ENCODE measurements at regions not wholly inside any gene's neighbourhood (a gene's known extent, or its start where the extent isn't known, plus 50 kb on each side); places are given as distances from the start of the nearest gene placed in this dataset.

DNA sequence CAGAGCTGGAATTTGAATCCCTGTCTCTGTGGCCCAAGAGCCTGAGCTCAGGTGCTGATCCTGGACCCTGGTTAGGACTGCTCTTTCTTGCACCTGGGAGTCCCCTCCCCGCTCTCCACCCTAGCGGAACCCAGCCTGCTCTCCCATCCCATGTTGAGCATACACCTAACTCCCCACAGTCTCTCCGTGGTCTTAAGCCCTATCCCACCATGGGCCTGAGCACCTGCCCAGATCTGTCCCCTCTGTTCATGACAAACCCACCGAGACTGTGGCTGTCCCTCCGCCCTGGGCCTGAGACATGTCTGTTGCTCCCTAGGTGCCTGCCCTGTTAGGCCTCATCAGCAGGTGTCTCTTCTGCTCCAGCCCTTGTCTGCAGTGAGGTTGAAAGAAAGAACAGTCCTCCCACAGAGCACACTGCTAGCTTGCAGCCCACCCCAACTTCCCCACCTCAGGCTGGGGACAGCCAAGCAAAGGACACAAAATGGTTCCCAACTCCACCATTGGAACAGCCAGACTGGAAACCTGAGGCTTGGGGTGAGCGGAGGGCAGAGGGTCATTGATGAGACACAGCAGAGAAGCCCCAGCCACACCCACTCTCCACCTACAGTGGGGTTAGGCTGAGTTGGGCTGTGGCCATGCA, 118.5 kb downstream of the MATN1 start:
- H3K4me1 ChIP-seq: no peaks in the 10 kb centered on the region
- no peaks in the 10 kb centered on the region for H3K9me3 ChIP-seq
- no peak overlapping the region for H3K27ac ChIP-seq
- intact Hi-C loops (cut with DNase I; ENCODE audit: low total_unique reads): no loop called here
- peaks cover 0 to 40% (median 0%) of the 10 kb centered on the region in 7 donors for H3K27me3 ChIP-seq (replicated peaks in 1 of 7)
- H3K36me3 ChIP-seq: no peaks in the 10 kb centered on the region
- DNase-seq: no peak
- H3K4me3 ChIP-seq: no peak overlapping the region
- 78 to 88% (median 82%) methylated on average over 6 of the region's 6 CpGs for WGBS, 5 donors
- TF ChIP-seq POLR2A (IDR thresholded peaks at IDR 0.05) (no peak), POLR2AphosphoS5 (IDR thresholded peaks at IDR 0.05) (no peak)
- TF ChIP-seq, protein P1, sequence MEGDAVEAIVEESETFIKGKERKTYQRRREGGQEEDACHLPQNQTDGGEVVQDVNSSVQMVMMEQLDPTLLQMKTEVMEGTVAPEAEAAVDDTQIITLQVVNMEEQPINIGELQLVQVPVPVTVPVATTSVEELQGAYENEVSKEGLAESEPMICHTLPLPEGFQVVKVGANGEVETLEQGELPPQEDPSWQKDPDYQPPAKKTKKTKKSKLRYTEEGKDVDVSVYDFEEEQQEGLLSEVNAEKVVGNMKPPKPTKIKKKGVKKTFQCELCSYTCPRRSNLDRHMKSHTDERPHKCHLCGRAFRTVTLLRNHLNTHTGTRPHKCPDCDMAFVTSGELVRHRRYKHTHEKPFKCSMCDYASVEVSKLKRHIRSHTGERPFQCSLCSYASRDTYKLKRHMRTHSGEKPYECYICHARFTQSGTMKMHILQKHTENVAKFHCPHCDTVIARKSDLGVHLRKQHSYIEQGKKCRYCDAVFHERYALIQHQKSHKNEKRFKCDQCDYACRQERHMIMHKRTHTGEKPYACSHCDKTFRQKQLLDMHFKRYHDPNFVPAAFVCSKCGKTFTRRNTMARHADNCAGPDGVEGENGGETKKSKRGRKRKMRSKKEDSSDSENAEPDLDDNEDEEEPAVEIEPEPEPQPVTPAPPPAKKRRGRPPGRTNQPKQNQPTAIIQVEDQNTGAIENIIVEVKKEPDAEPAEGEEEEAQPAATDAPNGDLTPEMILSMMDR (IDR thresholded peaks at IDR 0.05 in 8 of 11, conservative IDR thresholded peaks at IDR 0.05 in 3 of 11): no peak

DNA sequence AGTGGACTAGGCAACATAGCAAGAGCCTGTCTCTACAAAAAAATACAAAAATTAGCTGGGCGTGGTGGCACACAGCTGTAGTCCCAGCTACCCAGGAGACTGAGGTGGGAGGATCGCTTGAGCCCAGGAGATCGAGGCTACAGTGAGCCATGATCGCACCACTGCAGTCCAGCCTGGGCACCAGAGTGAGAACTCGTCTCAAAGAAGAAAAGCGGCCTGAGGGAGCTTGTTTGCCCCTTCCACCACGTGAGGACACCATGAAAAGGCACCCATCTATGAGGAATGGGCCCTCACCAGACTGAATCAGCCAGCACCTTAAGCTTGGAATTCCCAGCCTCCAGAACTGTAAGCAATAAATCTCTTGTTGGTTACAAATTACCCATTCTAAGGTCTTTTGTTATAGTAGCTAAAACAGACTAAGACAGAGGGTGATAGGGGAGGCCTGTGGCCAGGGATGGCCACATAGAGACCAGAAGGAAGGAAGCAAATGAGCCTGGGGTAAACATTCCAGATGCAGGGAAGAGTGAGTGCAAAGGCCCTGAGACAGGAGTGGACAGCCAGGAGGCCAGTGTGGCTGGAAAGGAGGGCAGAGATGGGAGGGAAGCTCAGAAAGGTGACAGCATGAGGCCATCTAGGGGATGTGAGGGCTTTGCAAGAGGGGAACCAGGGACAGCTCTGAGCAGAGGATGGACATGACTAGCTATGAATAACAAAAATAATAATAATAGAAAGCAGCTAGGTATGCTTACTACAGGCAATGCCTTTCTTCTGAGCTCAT, 120.1 kb downstream of the MATN1 start:
- TF ChIP-seq POLR2A (IDR thresholded peaks at IDR 0.05) (no peak), POLR2AphosphoS5 (IDR thresholded peaks at IDR 0.05) (no peak)
- TF ChIP-seq, protein P1 (IDR thresholded peaks at IDR 0.05 in 8 of 11, conservative IDR thresholded peaks at IDR 0.05 in 3 of 11): no peak
- Histone ChIP-seq H3K4me1 (no peaks in the 10 kb centered on the region), H3K27ac (no peak overlapping the region), H3K9me3 (no peaks in the 10 kb centered on the region), H3K27me3 (replicated peaks in 1 of 7) (peaks cover 0 to 37% (median 0%) of the 10 kb centered on the region in 7 donors), H3K36me3 (no peaks in the 10 kb centered on the region), H3K4me3 (no peak overlapping the region)
- 73 to 80% (median 74%) methylated on average over 7 of the region's 7 CpGs for WGBS, 5 donors
- DNase-seq: no peak
- intact Hi-C loops (cut with DNase I; ENCODE audit: low total_unique reads): no loop called here

DNA sequence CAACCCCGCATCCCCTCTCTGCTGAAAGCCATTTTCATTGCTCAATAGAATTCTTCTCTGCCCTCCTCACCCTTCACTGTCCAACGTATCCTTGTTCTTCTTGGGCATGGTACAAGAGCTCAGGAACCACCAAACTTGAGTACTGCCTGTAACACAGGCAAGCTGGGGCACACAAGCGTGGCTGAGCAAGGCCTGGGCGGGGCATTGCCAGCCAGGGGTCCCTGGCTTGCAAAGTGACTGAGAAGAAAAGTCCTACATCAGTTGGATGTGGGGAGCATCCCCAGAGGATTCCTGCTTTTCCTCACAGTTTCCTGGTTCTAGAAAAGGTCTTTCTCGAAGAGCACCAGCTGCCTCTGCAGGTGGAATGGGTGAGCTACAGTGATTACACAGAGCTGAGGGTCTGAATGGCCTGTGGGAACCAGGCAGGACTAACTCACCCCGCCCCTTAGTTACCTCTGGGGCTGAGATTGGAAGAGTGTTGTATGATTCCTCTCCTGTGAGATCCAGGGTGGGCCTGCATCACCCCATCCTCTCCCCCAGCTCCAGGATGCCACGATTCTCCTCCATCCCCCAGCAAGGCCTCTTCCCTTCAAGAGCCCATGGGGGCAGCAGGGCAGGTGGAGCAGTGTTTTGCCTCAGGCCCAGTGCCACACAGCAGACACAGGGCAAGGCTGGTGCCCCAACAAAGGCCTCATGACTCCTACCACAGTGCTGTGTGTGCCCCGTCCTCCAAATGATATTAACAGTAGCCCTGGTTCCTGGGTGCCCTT, 121.9 kb downstream of the MATN1 start:
- Histone ChIP-seq H3K9me3 (no peaks in the 10 kb centered on the region), H3K36me3 (no peaks in the 10 kb centered on the region), H3K27ac (no peak overlapping the region), H3K27me3 (replicated peaks in 1 of 7) (peaks cover 0 to 47% (median 0%) of the 10 kb centered on the region in 7 donors), H3K4me3 (no peak overlapping the region), H3K4me1 (no peaks in the 10 kb centered on the region)
- TF ChIP-seq, protein P1 (IDR thresholded peaks at IDR 0.05 in 8 of 11, conservative IDR thresholded peaks at IDR 0.05 in 3 of 11): no peak
- no peak for TF ChIP-seq POLR2AphosphoS5 (IDR thresholded peaks at IDR 0.05)
- TF ChIP-seq POLR2A (IDR thresholded peaks at IDR 0.05): no peak
- WGBS, 5 donors: 69 to 84% (median 77%) methylated on average over 7 to 8 of the region's 8 CpGs
- intact Hi-C loops (cut with DNase I; ENCODE audit: low total_unique reads): no loop called here
- no peak for DNase-seq

DNA sequence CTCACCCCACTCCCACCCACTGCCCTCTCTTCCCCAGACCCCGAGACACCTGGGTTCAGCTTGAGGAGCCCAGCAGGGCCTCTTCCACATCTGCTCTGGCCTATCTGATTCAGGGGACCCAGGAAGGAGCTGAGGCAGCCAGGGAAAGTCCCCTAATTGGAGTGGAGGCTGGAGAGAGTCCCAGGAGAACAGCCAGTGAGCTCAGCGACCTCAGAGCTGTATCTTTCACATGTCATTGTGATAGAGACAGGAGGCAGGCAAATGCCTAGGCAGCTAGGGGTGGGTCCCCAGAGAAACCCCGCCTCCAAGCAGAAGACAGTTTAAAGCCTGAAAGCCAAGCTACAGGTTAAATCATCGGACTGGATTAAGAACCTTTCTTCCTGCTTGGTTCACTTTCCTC, 122.7 kb downstream of the MATN1 start:
- WGBS, 5 donors: 70 to 81% (median 72%) methylated on average over 4 of the region's 4 CpGs
- H3K36me3 ChIP-seq: no peaks in the 10 kb centered on the region
- no peak overlapping the region for H3K4me3 ChIP-seq
- intact Hi-C loops (cut with DNase I; ENCODE audit: low total_unique reads): no loop called here
- no peaks in the 10 kb centered on the region for H3K9me3 ChIP-seq
- no peak for TF ChIP-seq POLR2AphosphoS5 (IDR thresholded peaks at IDR 0.05)
- TF ChIP-seq, protein P1 (IDR thresholded peaks at IDR 0.05 in 8 of 11, conservative IDR thresholded peaks at IDR 0.05 in 3 of 11): no peak
- TF ChIP-seq POLR2A (IDR thresholded peaks at IDR 0.05): no peak
- DNase-seq: no peak
- no peak overlapping the region for H3K27ac ChIP-seq
- H3K4me1 ChIP-seq: no peaks in the 10 kb centered on the region
- H3K27me3 ChIP-seq (replicated peaks in 1 of 7): peaks cover 0 to 47% (median 0%) of the 10 kb centered on the region in 7 donors

All from spleen (tissue), 11 donors.